Heart right ventricle (tissue), 16 donors: ENCODE measurements at regions not wholly inside any gene's neighbourhood (a gene's known extent, or its start where the extent isn't known, plus 50 kb on each side); places are given as distances from the start of the nearest gene placed in this dataset.

Experiments used
- ATAC-seq, 8 donors: fragments of 200-7000 bp; cut with Tn5 transposase; one replicate each; pipeline ENCODE4 v1.9.1; 2020; ENCODE audit warnings: mild to moderate bottlenecking in 8 of 8, moderate library complexity in 8 of 8, moderate number of reproducible peaks in 1 of 8
- DNase-seq, 2 donors: peaks; one replicate each; pipeline ENCODE4 v3.0.0-alpha.2; 2020
- H3K27ac ChIP-seq, 10 donors: fragments of 200-600 bp; sonication (generic) in 2 of 10; one replicate each; pipeline versions ENCODE4 v1.5.0 to v1.8.0; 2020 to 2022; ENCODE audit warnings: mild to moderate bottlenecking in 3 of 10
- H3K27me3 ChIP-seq, 7 donors: fragments of 200-600 bp; one replicate each; pipeline ENCODE4 v1.8.0; 2021 to 2022; ENCODE audit warnings: mild to moderate bottlenecking in 2 of 7
- H3K36me3 ChIP-seq, 9 donors: fragments of 200-600 bp; sonication (generic) in 1 of 9; one replicate each; pipeline versions ENCODE4 v1.5.0 to v1.8.0; 2020 to 2022; ENCODE audit warnings: mild to moderate bottlenecking in 2 of 9
- H3K4me1 ChIP-seq, 9 donors: fragments of 200-600 bp; sonication (generic) in 1 of 9; one replicate each; pipeline versions ENCODE4 v1.5.0 to v1.8.0; 2020 to 2022; ENCODE audit warnings: mild to moderate bottlenecking in 4 of 9
- H3K4me3 ChIP-seq, 10 donors: fragments of 200-600 bp; sonication (generic) in 2 of 10; one replicate each; pipeline versions ENCODE4 v1.5.0 to v1.8.0; 2020 to 2022; ENCODE audit warnings: mild to moderate bottlenecking in 7 of 10, moderate library complexity in 2 of 10
- H3K9me3 ChIP-seq, 11 donors: fragments of 200-600 bp in 10 of 11; sonication (generic) in 2 of 11; one replicate each; pipeline versions ENCODE4 v1.5.0 to v1.8.0; 2013 to 2022; ENCODE audit warnings: mild to moderate bottlenecking in 2 of 11, control low read depth in 1 of 11, moderate library complexity in 1 of 11
- CTCF ChIP-seq, 9 donors: fragments of 200-600 bp; sonication (generic) in 2 of 9; IDR thresholded peaks; one replicate each; pipeline versions ENCODE4 v1.5.0 to v1.8.0; 2021 to 2022; ENCODE audit warnings: antibody characterized with exemption in 9 of 9, mild to moderate bottlenecking in 5 of 9, moderate library complexity in 1 of 9
- WGBS, 2 donors: extraction: QIAGEN DNeasy Blood & Tissue Kit; methylation state at CpG; one replicate each; pipeline ENCODE4 v1.1.7; 2013; ENCODE audit warnings: inconsistent platforms in 1 of 2; 5-methylcytosine and 5-hydroxymethylcytosine counted together
- intact Hi-C, 10 donors: fragments of 100-400 bp; cut with DNase I; formaldehyde crosslinking; loops; one replicate each; pipeline versions ENCODE4 v1.11.1 to v1.14.2; 2022
- donor health status: Arrhythmogenic right ventricular cardiomyopathy.
- donor health status: ischemic (EF 13 %, LVEDD 7.1; RV severe dilation, severe dysfunction).
- donor health status: healthy with polysubstance abuse.
- donor health status: DM: no; HTN: yes; CAD: no.
- donor health status: DM: no; HTN: no; CAD: no.
- donor health status: ischemic (EF 25% LVEDD 6.9; RV normal size, moderate dysfunction).
- donor health status: ischemic (EF 25% LVEDD 5.7; RV mildly dilated, moderate dysfunction).
- donor health status: healthy.
- donor health status: DM: yes; HTN: yes; CAD: no.
- donor health status: Ischemic cardiomyopathy.
- donor health status: ischemic (EF 35%, LVEDD 5.7; RV mildly dilated, moderate dysfunction).
- donor health status: nonischemic (EF 11% LVEDD 7.7; RV severe dilation, severe dysfunction).
- donor health status: DM: yes; HTN: yes; CAD: no.
- donor health status: PGD.
- donor health status: ischemic (EF 29% LVEDD 5.4; RV normal size, mild dysfunction).
- donor health status: nonischemic (EF 23%, LVEDD 6.1; RV moderate dilation, normal function).

DNA sequence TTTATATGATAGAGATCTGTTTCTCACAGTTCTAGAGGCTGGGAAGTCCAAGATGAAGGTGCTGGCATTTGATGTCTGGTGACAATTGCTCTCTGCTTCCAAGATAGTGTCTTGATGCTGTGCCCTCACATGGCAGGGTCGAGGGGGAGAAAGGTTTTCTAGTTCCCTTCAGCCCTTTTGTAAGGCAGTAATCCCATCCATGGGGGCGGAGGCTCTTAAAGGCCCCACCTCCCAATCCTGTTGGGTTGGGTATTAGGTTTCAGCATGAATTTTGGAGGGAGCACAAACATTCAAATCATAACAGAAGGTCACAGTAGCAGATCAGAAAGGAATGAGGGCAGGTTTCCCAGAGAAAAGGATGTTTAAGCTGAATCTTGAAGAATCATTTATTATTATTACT lies 601.7 kb upstream of the ZNF717 start:
- DNase-seq (no peak), ATAC-seq (no peak)
- no peaks in the 10 kb centered on the region for H3K36me3 ChIP-seq
- peaks cover 0 to 14% (median 0%) of the 10 kb centered on the region in 11 donors for H3K9me3 ChIP-seq
- peaks cover 0 to 6% (median 0%) of the 10 kb centered on the region in 9 donors for H3K4me1 ChIP-seq
- intact Hi-C loops, result no loop called here
- no peaks in the 10 kb centered on the region for H3K27me3 ChIP-seq
- no peak overlapping the region for H3K4me3 ChIP-seq
- no peak for TF ChIP-seq CTCF (IDR thresholded peaks at IDR 0.05)
- WGBS, 2 donors, result 68 to 73% methylated on average over 2 of the region's 2 CpGs
- H3K27ac ChIP-seq, result no peak overlapping the region

- intact Hi-C loops, result no loop called here
- no peak overlapping the region for H3K27ac ChIP-seq
- ATAC-seq, result no peak
Measured at GRCh38 chr3:76400141-76400540, 614.8 kb upstream of the ZNF717 start.

DNA sequence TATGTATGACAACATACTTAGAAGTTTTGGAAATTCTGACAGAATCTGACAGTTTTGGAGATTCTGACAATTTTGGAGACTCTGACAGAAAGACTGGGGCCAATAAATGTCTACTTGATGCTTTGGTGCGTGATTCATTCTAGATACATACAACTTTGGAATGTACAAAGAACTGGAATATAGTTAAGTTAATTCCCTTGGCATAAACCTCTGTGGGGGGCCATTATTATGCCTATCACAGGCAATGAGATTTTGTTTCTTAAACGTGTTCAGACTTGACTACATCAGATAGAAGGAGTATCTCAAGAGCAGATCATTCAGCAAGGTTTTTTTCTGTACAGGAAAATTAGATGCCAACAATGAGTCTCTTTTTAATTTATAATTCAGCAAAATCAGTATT lies 617.6 kb upstream of the ZNF717 start:
- Histone ChIP-seq H3K4me3 (no peak overlapping the region), H3K9me3 (peaks cover 0 to 5% (median 0%) of the 10 kb centered on the region in 11 donors), H3K4me1 (no peaks in the 10 kb centered on the region), H3K27me3 (no peaks in the 10 kb centered on the region), H3K36me3 (no peaks in the 10 kb centered on the region), H3K27ac (no peak overlapping the region)
- no peak for TF ChIP-seq CTCF (IDR thresholded peaks at IDR 0.05)
- no peak for DNase-seq
- WGBS, 2 donors, result 40 to 44% methylated on average over 2 of the region's 2 CpGs
- ATAC-seq, result no peak
- intact Hi-C loops, result no loop called here

More at GRCh38 chr3:76400141-76400540, 614.8 kb upstream of the ZNF717 start:
- Histone ChIP-seq H3K9me3 (peaks cover 0 to 5% (median 0%) of the 10 kb centered on the region in 11 donors), H3K4me3 (no peak overlapping the region), H3K4me1 (no peaks in the 10 kb centered on the region), H3K27me3 (no peaks in the 10 kb centered on the region), H3K36me3 (no peaks in the 10 kb centered on the region)
- TF ChIP-seq CTCF (IDR thresholded peaks at IDR 0.05), result no peak
- no peak for DNase-seq
- 51 to 55% methylated on average over 1 of the region's 1 CpG for WGBS, 2 donors

- H3K4me3 ChIP-seq, result no peak overlapping the region
- H3K27ac ChIP-seq, result no peak overlapping the region
- intact Hi-C loops, result no loop called here
- DNase-seq (no peak), ATAC-seq (no peak)
- H3K4me1 ChIP-seq, result no peaks in the 10 kb centered on the region
- no peaks in the 10 kb centered on the region for H3K36me3 ChIP-seq
- WGBS, 2 donors, result 41 to 65% methylated on average over 2 of the region's 2 CpGs
- H3K27me3 ChIP-seq, result no peaks in the 10 kb centered on the region
- H3K9me3 ChIP-seq, result peaks cover 0 to 3% (median 0%) of the 10 kb centered on the region in 11 donors
- no peak for TF ChIP-seq CTCF (IDR thresholded peaks at IDR 0.05)
Measured at GRCh38 chr3:76403556-76403955, 618.2 kb upstream of the ZNF717 start.
